SU-DHL-6 (cell line): ENCODE measurements at regions not wholly inside any gene's neighbourhood (a gene's known extent, or its start where the extent isn't known, plus 50 kb on each side); places are given as distances from the start of the nearest gene placed in this dataset.
"Not testable (repeated sequence)": the region's sequence is repeated elsewhere in the genome, so short reads cannot be mapped to it uniquely, and the experiment has no call there.

Experiments
- H2AFZ ChIP-seq: fragments of 200-600 bp; sonication (generic); 2 replicates; pipeline ENCODE4 v1.6.1; 2014; ENCODE audit warnings: low read depth, mild to moderate bottlenecking, moderate library complexity, mixed read lengths, antibody characterized with exemption, low read length; ENCODE audit not compliant: severe bottlenecking
- H3F3A ChIP-seq: fragments of 200-600 bp; shearing (Covaris generic); 2 replicates; pipeline ENCODE4 v1.6.0; 2016; ENCODE audit warnings: antibody characterized with exemption, mild to moderate bottlenecking; ENCODE audit not compliant: insufficient read depth
- H3K27ac ChIP-seq: fragments of 200-600 bp; sonication (generic); 2 replicates; pipeline ENCODE4 v1.5.1; 2016; ENCODE audit warnings: low read depth, mild to moderate bottlenecking, low read length, moderate library complexity, mixed read lengths
- H3K27me3 ChIP-seq: fragments of 200-600 bp; sonication (generic), shearing (Covaris generic); 2 replicates; pipeline ENCODE4 v1.6.0; 2014; ENCODE audit warnings: mild to moderate bottlenecking, low read length
- H3K36me3 ChIP-seq: fragments of 200-600 bp; sonication (generic); 2 replicates; pipeline ENCODE4 v1.6.1; 2014; ENCODE audit warnings: mild to moderate bottlenecking, low read length, mixed read lengths
- H3K4me2 ChIP-seq: fragments of 300-600, 200-600 bp; shearing (Covaris generic), sonication (generic); 2 replicates; pipeline ENCODE4 v1.6.0; 2014; ENCODE audit warnings: low read length, low read depth, mild to moderate bottlenecking; ENCODE audit not compliant: poor library complexity, severe bottlenecking
- H3K4me3 ChIP-seq: fragments of 200-600 bp; sonication (generic); 2 replicates; pipeline ENCODE4 v1.5.1; 2014; ENCODE audit warnings: antibody characterized with exemption, low read length, mild to moderate bottlenecking, mixed read lengths; ENCODE audit not compliant: insufficient read depth, poor library complexity, severe bottlenecking
- H3K79me2 ChIP-seq: fragments of 200-600 bp; sonication (generic); 2 replicates; pipeline ENCODE4 v1.6.1; 2014; ENCODE audit warnings: mild to moderate bottlenecking, low read length, moderate library complexity; ENCODE audit not compliant: insufficient read depth
- H3K9ac ChIP-seq: fragments of 200-600 bp; sonication (generic); 2 replicates; pipeline ENCODE4 v1.7.0; 2014; ENCODE audit warnings: mild to moderate bottlenecking, low read length
- H3K9me2 ChIP-seq: fragments of 200-600 bp; sonication (generic); replicated peaks from 2 replicates; pipeline ENCODE4 v1.6.1; 2014; ENCODE audit warnings: low read length; ENCODE audit not compliant: insufficient read depth
- H3K9me3 ChIP-seq: fragments of 200-600 bp; sonication (generic); 2 replicates; pipeline ENCODE4 v1.6.1; 2014; ENCODE audit warnings: low read length, mixed read lengths; ENCODE audit not compliant: insufficient read depth
- H4K20me1 ChIP-seq: fragments of 200-600 bp; sonication (generic); 2 replicates; pipeline ENCODE4 v1.6.1; 2014; ENCODE audit warnings: low read depth, mild to moderate bottlenecking, antibody characterized with exemption, low read length, moderate library complexity, mixed read lengths
- EZH2phosphoT487 ChIP-seq: fragments of 200-600 bp; sonication (generic), shearing (Covaris generic); conservative IDR thresholded peaks from 2 replicates; pipeline ENCODE4 v1.6.1; 2018; ENCODE audit warnings: mild to moderate bottlenecking, antibody characterized with exemption, low read length, moderate library complexity, mixed read lengths
- TF ChIP-seq, protein P1 (sequence below): fragments of 200-600 bp; sonication (generic); IDR thresholded peaks from one replicate; pipeline ENCODE4 v1.5.1; 2017; ENCODE audit warnings: antibody characterized with exemption, mild to moderate bottlenecking, low read length, moderate library complexity; ENCODE audit not compliant: insufficient read depth, poor library complexity, severe bottlenecking

DNA sequence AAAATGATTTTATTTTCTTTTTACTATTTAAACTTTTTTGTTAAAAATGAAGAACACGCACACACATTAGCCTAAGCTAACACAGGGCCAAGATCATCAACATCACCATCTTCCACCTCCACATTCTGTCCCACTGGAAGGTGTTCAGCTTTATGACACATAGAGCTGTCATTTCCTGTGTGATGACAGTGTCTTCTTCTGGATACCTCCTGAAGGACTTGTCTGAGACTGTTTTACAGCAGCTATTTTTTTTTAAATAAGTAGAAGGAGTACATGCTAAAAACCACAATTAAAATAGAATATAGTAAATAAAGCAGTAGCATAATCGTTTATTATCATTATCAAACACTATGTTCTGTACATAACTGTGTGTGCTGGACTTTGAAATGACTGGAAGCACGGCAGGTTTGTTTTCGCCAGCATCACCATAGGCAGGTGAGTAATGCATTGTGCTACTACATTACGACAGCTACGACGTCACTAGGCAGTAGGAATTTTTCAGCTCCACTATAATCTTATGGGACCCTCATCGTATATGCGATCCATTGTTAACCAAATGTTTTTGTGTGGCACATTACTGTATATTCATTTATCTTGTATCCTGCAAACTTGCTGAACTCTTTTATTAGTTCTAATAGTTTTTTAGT is 72.8 kb downstream of the KLF15 start:
- no peaks in the 10 kb centered on the region for H3F3A ChIP-seq
- H2AFZ ChIP-seq: no peak overlapping the region
- H3K4me3 ChIP-seq: no peak overlapping the region
- H3K9ac ChIP-seq: no peak overlapping the region
- no peaks in the 10 kb centered on the region for H3K9me3 ChIP-seq
- no peak overlapping the region for H3K4me2 ChIP-seq
- H3K36me3 ChIP-seq: no peaks in the 10 kb centered on the region
- H3K79me2 ChIP-seq: no peaks in the 10 kb centered on the region
- no peak overlapping the region for H3K27ac ChIP-seq
- TF ChIP-seq, protein P1, sequence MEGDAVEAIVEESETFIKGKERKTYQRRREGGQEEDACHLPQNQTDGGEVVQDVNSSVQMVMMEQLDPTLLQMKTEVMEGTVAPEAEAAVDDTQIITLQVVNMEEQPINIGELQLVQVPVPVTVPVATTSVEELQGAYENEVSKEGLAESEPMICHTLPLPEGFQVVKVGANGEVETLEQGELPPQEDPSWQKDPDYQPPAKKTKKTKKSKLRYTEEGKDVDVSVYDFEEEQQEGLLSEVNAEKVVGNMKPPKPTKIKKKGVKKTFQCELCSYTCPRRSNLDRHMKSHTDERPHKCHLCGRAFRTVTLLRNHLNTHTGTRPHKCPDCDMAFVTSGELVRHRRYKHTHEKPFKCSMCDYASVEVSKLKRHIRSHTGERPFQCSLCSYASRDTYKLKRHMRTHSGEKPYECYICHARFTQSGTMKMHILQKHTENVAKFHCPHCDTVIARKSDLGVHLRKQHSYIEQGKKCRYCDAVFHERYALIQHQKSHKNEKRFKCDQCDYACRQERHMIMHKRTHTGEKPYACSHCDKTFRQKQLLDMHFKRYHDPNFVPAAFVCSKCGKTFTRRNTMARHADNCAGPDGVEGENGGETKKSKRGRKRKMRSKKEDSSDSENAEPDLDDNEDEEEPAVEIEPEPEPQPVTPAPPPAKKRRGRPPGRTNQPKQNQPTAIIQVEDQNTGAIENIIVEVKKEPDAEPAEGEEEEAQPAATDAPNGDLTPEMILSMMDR: no peak
- no peak for TF ChIP-seq EZH2phosphoT487
- no peaks in the 10 kb centered on the region; the same call in 1 of the 2 replicates for H3K9me2 ChIP-seq
- H3K27me3 ChIP-seq: no peaks in the 10 kb centered on the region; the same call in 1 of the 2 replicates
- H4K20me1 ChIP-seq: no peaks in the 10 kb centered on the region

DNA sequence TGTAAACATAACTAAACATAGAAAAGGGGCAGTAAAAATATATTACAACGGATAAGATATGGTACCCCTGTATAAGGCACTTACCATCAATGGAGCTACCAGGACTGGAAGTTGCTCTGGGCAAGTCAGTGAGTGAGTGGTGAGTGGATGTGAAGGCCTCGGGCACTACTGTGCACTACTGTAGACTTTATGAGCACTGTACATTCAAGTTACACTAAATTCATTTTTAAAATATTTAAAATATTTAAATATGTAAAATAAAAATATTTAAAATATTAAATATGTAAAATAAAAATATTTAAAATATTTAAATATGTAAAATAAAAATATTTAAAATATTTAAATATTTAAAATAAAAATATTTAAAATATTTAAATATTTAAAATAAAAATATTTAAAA is 73.6 kb downstream of the KLF15 start:
- H3K27ac ChIP-seq, H3K4me3 ChIP-seq, H3K79me2 ChIP-seq, H3K9ac ChIP-seq, H3K9me2 ChIP-seq, H2AFZ ChIP-seq, H3K27me3 ChIP-seq, H3K4me2 ChIP-seq, H4K20me1 ChIP-seq, H3F3A ChIP-seq, H3K9me3 ChIP-seq, H3K36me3 ChIP-seq: not testable (repeated sequence)

DNA sequence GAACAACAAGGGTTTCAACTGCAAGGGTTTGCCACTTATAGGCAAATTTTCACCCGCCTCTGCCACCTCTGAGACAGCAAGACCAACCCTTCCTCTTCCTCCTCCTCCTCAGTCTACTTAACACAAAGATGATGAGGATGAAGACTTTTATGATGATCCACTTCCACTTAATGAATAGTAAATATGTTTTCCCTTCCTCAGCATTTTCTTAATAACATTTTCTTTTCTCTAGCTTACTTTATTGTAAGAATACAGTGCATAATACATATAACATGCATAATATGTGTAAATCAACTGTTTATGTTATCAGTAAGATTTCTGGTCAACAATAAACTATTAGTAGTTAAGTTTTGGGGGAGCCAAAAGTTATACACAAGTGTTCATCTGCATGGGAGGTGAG is 77.4 kb downstream of the KLF15 start:
- Histone ChIP-seq H3K27me3 (no peaks in the 10 kb centered on the region; the same call in 1 of the 2 replicates), H3K36me3 (no peaks in the 10 kb centered on the region), H3F3A (no peaks in the 10 kb centered on the region), H3K9me2 (no peaks in the 10 kb centered on the region; the same call in 1 of the 2 replicates), H3K4me2 (no peak overlapping the region), H3K4me3 (no peak overlapping the region), H3K79me2 (no peaks in the 10 kb centered on the region), H2AFZ (no peak overlapping the region), H3K9me3 (no peaks in the 10 kb centered on the region), H4K20me1 (no peaks in the 10 kb centered on the region), H3K27ac (no peak overlapping the region), H3K9ac (no peak overlapping the region)
- TF ChIP-seq, protein P1: no peak
- TF ChIP-seq EZH2phosphoT487: no peak

DNA sequence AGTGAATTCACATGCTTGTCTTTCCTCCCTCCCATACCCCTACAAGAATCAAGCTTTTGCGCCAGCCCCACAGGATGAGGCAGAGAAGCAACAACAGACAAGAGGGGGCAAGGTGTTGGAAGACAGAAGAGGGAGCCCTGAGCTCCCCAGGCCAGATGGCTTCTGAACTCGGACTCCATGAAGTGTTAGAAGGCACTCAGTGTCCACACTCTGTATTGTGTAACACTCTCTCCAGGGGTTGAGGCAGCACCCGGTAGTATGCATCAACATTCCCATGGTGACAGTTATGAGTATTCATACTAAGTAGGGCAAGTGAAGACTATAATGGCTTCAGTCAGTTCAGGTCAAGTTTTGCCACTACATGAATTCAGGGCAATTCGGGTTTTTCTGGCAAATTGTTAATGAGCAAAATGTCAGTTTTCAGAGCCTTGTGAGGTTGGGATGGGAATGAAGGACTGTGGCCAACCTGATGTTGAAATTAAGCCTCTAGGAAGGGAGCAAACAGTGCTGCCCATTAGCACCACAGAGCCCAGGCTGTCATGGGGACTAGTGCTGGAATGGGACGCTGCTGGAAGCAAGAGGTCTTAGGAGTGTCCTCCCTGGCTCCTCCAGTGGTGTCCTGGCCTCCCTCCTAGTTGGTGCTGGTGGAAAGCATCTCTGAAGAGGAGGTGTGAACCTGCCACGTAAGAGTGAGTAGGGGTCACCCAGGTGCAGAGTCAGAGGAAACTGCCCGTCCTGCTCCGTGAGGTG is 79.4 kb downstream of the KLF15 start:
- H3F3A ChIP-seq: no peaks in the 10 kb centered on the region
- H2AFZ ChIP-seq: no peak overlapping the region
- no peaks in the 10 kb centered on the region for H3K9me2 ChIP-seq
- no peaks in the 10 kb centered on the region for H3K9me3 ChIP-seq
- no peak for TF ChIP-seq EZH2phosphoT487
- no peak overlapping the region for H3K4me3 ChIP-seq
- no peaks in the 10 kb centered on the region for H3K79me2 ChIP-seq
- H4K20me1 ChIP-seq: no peaks in the 10 kb centered on the region
- no peak overlapping the region for H3K27ac ChIP-seq
- no peak overlapping the region for H3K4me2 ChIP-seq
- H3K9ac ChIP-seq: no peak overlapping the region
- no peaks in the 10 kb centered on the region for H3K36me3 ChIP-seq
- no peaks in the 10 kb centered on the region for H3K27me3 ChIP-seq
